ENCODE measurements at regions not wholly inside any gene's neighbourhood (a gene's known extent, or its start where the extent isn't known, plus 50 kb on each side); places are given as distances from the start of the nearest gene placed in this dataset.

DNA sequence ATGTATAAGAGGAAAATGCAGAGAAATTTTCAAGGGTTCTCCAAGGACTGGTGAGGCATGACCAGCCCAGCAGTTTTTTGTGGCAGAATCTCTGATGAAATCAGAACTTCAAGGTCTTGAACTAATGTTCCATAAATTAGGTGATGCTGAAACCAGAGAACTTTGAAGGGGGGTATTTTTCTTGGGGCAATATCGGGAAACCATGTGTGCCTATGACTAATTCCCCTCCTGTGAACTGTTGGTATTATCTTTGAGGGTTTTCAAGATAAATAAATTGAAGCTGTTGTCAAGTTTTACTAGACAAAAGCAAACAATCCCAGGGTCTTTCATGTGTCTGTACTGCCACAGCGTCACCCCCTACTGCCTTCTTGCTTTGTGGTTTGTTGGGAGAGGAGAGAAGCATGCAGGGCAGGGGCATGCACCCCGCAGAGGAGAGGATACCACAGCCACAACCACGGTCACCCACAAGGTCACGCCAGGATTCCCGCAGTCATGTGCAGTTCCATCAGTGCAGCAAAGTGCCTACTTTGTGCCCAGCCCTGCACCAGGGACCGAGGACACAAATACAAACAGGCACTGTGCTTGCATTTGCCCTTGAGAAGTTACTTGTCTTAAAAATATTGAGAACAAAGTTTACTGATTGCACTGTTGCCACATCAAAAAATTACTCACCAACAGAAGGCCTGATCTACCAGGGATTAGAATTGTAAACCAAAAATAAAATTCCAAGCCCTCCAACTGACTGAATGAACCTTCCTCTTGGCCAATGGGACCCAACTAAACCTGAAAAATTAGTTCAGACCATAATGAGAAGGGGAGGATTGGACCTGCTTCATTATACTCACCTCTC is 413.3 kb upstream of the TRIB2 start:
- no peak for DNase-seq
- TF ChIP-seq, protein P1, sequence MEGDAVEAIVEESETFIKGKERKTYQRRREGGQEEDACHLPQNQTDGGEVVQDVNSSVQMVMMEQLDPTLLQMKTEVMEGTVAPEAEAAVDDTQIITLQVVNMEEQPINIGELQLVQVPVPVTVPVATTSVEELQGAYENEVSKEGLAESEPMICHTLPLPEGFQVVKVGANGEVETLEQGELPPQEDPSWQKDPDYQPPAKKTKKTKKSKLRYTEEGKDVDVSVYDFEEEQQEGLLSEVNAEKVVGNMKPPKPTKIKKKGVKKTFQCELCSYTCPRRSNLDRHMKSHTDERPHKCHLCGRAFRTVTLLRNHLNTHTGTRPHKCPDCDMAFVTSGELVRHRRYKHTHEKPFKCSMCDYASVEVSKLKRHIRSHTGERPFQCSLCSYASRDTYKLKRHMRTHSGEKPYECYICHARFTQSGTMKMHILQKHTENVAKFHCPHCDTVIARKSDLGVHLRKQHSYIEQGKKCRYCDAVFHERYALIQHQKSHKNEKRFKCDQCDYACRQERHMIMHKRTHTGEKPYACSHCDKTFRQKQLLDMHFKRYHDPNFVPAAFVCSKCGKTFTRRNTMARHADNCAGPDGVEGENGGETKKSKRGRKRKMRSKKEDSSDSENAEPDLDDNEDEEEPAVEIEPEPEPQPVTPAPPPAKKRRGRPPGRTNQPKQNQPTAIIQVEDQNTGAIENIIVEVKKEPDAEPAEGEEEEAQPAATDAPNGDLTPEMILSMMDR (IDR thresholded peaks at IDR 0.05; ENCODE audit: low read depth, low read length), result no peak
- H3K4me1 ChIP-seq, result no peaks in the 10 kb centered on the region

DNA sequence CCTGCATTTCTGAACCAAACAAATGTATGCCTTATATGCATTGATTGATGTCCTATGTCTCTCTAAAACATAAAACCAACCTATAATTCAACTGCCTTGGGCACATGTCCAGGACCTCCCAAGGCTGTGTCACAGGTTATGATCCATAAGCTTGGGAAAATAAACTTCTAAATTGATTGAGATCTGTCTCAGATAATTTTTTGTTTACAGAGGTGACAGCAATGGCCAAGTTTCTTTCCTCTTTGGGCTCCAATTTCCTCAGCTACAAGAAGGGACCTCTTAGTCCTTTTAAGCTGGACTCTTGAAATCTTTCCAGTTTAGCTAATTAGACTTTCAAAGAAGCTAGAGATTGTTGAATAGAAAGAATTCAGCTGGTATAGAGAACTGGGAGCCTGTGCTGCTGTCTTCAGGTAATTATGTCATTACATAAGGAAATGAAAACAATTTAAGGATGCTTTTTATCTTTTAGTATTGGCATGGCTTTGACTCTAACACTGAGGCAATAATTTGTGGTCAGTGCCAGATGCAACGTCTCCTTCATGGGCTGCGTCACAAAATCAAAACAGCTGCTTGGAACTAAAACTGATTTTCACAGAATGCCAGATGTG is 412.1 kb upstream of the TRIB2 start:
- Histone ChIP-seq H3K27me3 (no peaks in the 10 kb centered on the region), H3K36me3 (no peaks in the 10 kb centered on the region), H3K4me3 (ENCODE audit: low read depth, low read length) (no peak overlapping the region), H3K4me1 (no peaks in the 10 kb centered on the region), H3K9me3 (no peaks in the 10 kb centered on the region)
- TF ChIP-seq, protein P1 (IDR thresholded peaks at IDR 0.05; ENCODE audit: low read depth, low read length), result no peak
- DNase-seq, result no peak

More for the DNA sequence above, 413.3 kb upstream of the TRIB2 start:
- Histone ChIP-seq H3K9me3 (no peaks in the 10 kb centered on the region; the same call in 1 of the 2 replicates), H3K27me3 (no peaks in the 10 kb centered on the region), H3K4me3 (ENCODE audit: low read depth, low read length) (no peak overlapping the region), H3K36me3 (no peaks in the 10 kb centered on the region)

DNA sequence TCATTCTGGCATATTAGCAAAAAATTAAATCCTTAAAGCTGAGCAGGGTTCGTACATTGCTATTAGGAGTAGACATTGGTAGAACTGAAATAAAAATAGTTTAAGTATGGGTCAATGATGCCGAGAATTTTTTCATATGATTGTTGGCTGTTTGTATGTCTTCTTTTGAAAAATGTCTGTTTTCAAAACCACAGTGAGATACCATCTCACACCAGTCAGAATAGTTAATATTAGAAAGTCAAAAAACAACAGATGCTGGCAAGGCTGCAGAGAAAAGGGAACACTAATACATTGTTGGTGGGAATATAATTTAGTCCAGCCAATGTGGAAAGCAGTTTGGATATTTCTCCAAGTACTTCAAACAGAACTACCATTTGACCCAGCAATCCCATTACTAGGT is 410.8 kb upstream of the TRIB2 start:
- no peak for DNase-seq
- H3K4me1 ChIP-seq, result no peaks in the 10 kb centered on the region
- no peaks in the 10 kb centered on the region for H3K36me3 ChIP-seq
- H3K27me3 ChIP-seq, result no peaks in the 10 kb centered on the region
- TF ChIP-seq, protein P1 (IDR thresholded peaks at IDR 0.05; ENCODE audit: low read depth, low read length), result no peak
- H3K4me3 ChIP-seq (ENCODE audit: low read depth, low read length), result no peak overlapping the region
- no peaks in the 10 kb centered on the region for H3K9me3 ChIP-seq

DNA sequence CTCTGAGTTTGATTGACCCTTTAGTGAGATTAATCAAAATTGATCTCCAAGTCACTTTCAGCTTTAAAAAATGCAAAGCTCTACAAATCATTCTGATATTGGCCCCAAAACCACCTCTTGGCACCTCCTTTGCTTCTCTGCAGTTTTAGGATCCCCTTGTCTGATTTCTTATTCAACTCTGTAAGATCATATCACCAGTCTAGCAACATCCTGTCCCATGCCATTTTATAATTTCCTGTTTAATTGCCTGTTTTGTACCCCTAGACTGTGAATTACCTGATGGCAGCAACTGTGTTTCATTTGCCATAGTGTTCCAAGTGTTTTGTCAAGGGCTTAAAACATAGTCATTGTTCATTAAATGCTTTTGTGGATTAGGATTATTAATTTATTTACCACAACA is 406.3 kb upstream of the TRIB2 start:
- H3K4me3 ChIP-seq (ENCODE audit: low read depth, low read length), result no peak overlapping the region
- TF ChIP-seq, protein P1 (IDR thresholded peaks at IDR 0.05; ENCODE audit: low read depth, low read length), result no peak
- H3K36me3 ChIP-seq, result no peaks in the 10 kb centered on the region
- H3K9me3 ChIP-seq, result no peaks in the 10 kb centered on the region
- no peaks in the 10 kb centered on the region for H3K27me3 ChIP-seq
- H3K4me1 ChIP-seq, result no peaks in the 10 kb centered on the region
- no peak for DNase-seq

DNA sequence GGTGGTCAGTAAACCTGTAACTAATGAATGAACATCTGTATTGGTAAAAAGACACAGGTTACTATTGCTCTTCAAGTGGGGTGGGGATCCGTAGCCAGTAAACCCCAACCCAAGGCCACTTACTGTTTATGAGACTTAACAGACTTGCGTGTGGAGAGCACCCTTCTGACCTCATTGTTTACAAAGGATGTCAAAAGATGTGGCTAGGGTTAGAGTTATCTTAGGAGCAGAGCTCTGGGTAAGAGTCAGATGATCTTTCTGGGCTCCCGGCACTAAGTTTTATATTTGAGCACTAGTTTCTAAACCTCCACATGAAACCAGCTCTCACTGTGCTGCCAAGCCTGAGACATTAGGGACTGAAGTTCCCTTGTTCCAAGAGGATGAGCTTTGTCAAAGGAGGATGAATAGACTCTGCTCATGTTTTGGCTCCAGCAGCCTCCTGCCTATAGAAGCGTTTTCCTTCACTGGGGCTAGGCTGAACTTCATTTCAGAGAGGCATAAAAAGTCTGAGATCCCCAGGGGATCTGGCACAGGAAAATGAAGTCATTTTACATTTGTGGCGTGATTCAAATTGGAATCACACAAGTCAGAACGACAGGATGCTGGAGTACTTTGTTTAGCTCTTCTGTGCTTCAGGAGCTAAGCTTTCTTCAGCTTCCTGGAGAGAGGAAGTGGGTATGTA is 403.1 kb upstream of the TRIB2 start:
- TF ChIP-seq, protein P1 (IDR thresholded peaks at IDR 0.05; ENCODE audit: low read depth, low read length), result no peak
- no peaks in the 10 kb centered on the region for H3K27me3 ChIP-seq
- DNase-seq, result no peak
- H3K4me1 ChIP-seq, result no peaks in the 10 kb centered on the region
- no peaks in the 10 kb centered on the region for H3K36me3 ChIP-seq
- no peak overlapping the region for H3K4me3 ChIP-seq (ENCODE audit: low read depth, low read length)
- H3K9me3 ChIP-seq, result no peaks in the 10 kb centered on the region

All from BE2C (cell line).